PC-3 (cell line): ENCODE measurements at regions not wholly inside any gene's neighbourhood (a gene's known extent, or its start where the extent isn't known, plus 50 kb on each side); places are given as distances from the start of the nearest gene placed in this dataset.

Source experiments
- ATAC-seq: fragments of 200-7000 bp; cut with Tn5 transposase; 2 replicates; pipeline ENCODE4 v1.9.1; 2020; ENCODE audit warnings: mild to moderate bottlenecking, moderate library complexity
- BruUV-seq: library from RNA; stranded (reverse); fragments of 400-500 nt; replicated peaks from 2 replicates; lab custom pipeline; 2021; lab: Mats Ljungman, UMichigan
- CTCF ChIA-PET: fragments of 300-600 bp; sonication (Branson Sonifier 250); formaldehyde crosslinking; loops from one replicate; lab custom pipeline; 2022; ENCODE audit warnings: antibody characterized with exemption; lab: Charles Lee
- POLR2A ChIA-PET: fragments of 300-600 bp; sonication (Branson Sonifier 250); formaldehyde crosslinking; loops from one replicate; lab custom pipeline; 2022; ENCODE audit warnings: antibody characterized with exemption; ENCODE audit not compliant: unreplicated experiment; lab: Charles Lee
- DNase-seq: peaks from one replicate; pipeline ENCODE4 v3.0.0-alpha.2; 2015
- H2AFZ ChIP-seq: fragments of 300-600 bp; sonication (generic); 2 replicates; pipeline ENCODE4 v1.6.0; 2016; ENCODE audit warnings: antibody characterized with exemption, low read length
- H3F3A ChIP-seq: fragments of 300-600 bp; sonication (generic); one replicate; pipeline ENCODE4 v1.6.0; 2017; ENCODE audit warnings: antibody characterized with exemption, low read length, control low read depth, mild to moderate bottlenecking; ENCODE audit not compliant: unreplicated experiment
- H3K27ac ChIP-seq: fragments of 300-600 bp; sonication (generic); 2 replicates; pipeline ENCODE4 v1.5.1; 2016; ENCODE audit warnings: mild to moderate bottlenecking, low read length
- H3K27me3 ChIP-seq: fragments of 300-600 bp; sonication (generic); 2 replicates; pipeline ENCODE4 v1.6.1; 2016; ENCODE audit warnings: low read length, mixed read lengths
- H3K36me3 ChIP-seq: fragments of 300-600 bp; sonication (generic); 2 replicates; pipeline ENCODE4 v1.6.1; 2016; ENCODE audit warnings: low read depth, mixed run types, low read length, mixed read lengths
- H3K4me1 ChIP-seq: fragments of 300-600 bp; sonication (generic); 2 replicates; pipeline ENCODE4 v1.5.1; 2016; ENCODE audit warnings: low read length; ENCODE audit not compliant: insufficient read depth
- H3K4me2 ChIP-seq: fragments of 300-600 bp; sonication (generic); 2 replicates; pipeline ENCODE4 v1.6.0; 2016; ENCODE audit warnings: low read length
- H3K4me3 ChIP-seq: fragments of 300-600 bp; sonication (generic); 2 replicates; pipeline ENCODE4 v1.5.1; 2016; ENCODE audit warnings: mild to moderate bottlenecking, low read length, mixed read lengths
- H3K79me2 ChIP-seq: fragments of 300-600 bp; sonication (generic); 2 replicates; pipeline ENCODE4 v1.6.1; 2017; ENCODE audit warnings: low read length, mixed read lengths
- H3K9ac ChIP-seq: fragments of 300-600 bp; sonication (generic); 2 replicates; pipeline ENCODE4 v1.6.0; 2016; ENCODE audit warnings: mild to moderate bottlenecking, low read length
- H3K9me2 ChIP-seq: fragments of 300-600 bp; sonication (generic); replicated peaks from 2 replicates; pipeline ENCODE4 v1.6.1; 2016; ENCODE audit warnings: mixed run types, low read length, mixed read lengths
- H3K9me3 ChIP-seq: fragments of 300-600 bp; sonication (generic); 2 replicates; pipeline ENCODE4 v1.6.1; 2016; ENCODE audit warnings: low read length, mixed read lengths
- H4K20me1 ChIP-seq: fragments of 300-600 bp; sonication (generic); 2 replicates; pipeline ENCODE4 v1.6.1; 2016; ENCODE audit warnings: low read length, mixed read lengths
- CTCF ChIP-seq: fragments of 300-600 bp; sonication (generic); conservative IDR thresholded peaks from 2 replicates; pipeline ENCODE4 v1.5.1; 2017; ENCODE audit warnings: antibody characterized with exemption, low read depth, mild to moderate bottlenecking, low read length
- EZH2 ChIP-seq: fragments of 300-600 bp; sonication (generic); IDR thresholded peaks from one replicate; pipeline ENCODE4 v1.6.1; 2017; ENCODE audit warnings: antibody characterized with exemption, mild to moderate bottlenecking, low read length; ENCODE audit not compliant: unreplicated experiment
- EZH2phosphoT487 ChIP-seq: fragments of 300-600 bp; sonication (generic); IDR thresholded peaks from 2 replicates; pipeline ENCODE4 v1.6.1; 2018; ENCODE audit warnings: mild to moderate bottlenecking, antibody characterized with exemption, low read length, borderline replicate concordance
- intact Hi-C: fragments of 100-400 bp; cut with micrococcal nuclease; formaldehyde crosslinking; loops from 2 replicates; pipeline ENCODE4 v1.9.0; 2023

GRCh38 chr6:112450663-112451062 is 103.5 kb downstream of the RFPL4B start:
- DNase-seq (no peak), ATAC-seq (no peak)
- Histone ChIP-seq H3K27me3 (no peaks in the 10 kb centered on the region), H3K9me3 (no peaks in the 10 kb centered on the region), H3K27ac (no peak overlapping the region), H3K4me1 (no peaks in the 10 kb centered on the region), H3K4me2 (no peak overlapping the region), H3K9me2 (no peaks in the 10 kb centered on the region), H3F3A (no peaks in the 10 kb centered on the region), H3K79me2 (no peaks in the 10 kb centered on the region), H3K4me3 (no peak overlapping the region), H3K9ac (no peak overlapping the region), H4K20me1 (no peaks in the 10 kb centered on the region), H3K36me3 (no peaks in the 10 kb centered on the region), H2AFZ (no peak overlapping the region)
- intact Hi-C loops: no loop called here
- BruUV-seq: no TSS peak
- TF ChIP-seq CTCF: no peak
- TF ChIP-seq EZH2: no peak
- TF ChIP-seq EZH2phosphoT487: no peak
- CTCF ChIA-PET: no interaction called here
- POLR2A ChIA-PET: no interaction called here

GRCh38 chr6:112457886-112458285 is 110.8 kb downstream of the RFPL4B start:
- intact Hi-C loops: no loop called here

More at GRCh38 chr6:112457886-112458285, 110.8 kb downstream of the RFPL4B start:
- no peak for TF ChIP-seq EZH2
- TF ChIP-seq CTCF: no peak
- TF ChIP-seq EZH2phosphoT487: no peak
- H3K27me3 ChIP-seq: no peaks in the 10 kb centered on the region
- H3K4me3 ChIP-seq: no peak overlapping the region
- no peak overlapping the region for H3K9ac ChIP-seq
- POLR2A ChIA-PET: no interaction called here
- H3K9me3 ChIP-seq: no peaks in the 10 kb centered on the region
- BruUV-seq: no TSS peak
- H3K4me1 ChIP-seq: no peaks in the 10 kb centered on the region
- no peak overlapping the region for H2AFZ ChIP-seq
- H3K4me2 ChIP-seq: no peak overlapping the region
- H4K20me1 ChIP-seq: no peaks in the 10 kb centered on the region
- H3K36me3 ChIP-seq: no peaks in the 10 kb centered on the region
- CTCF ChIA-PET: interaction anchor here (0.6 kb wide), 1 partner anchor 742 kb away, joined by 3 read pairs; no protein-coding TSS in a partner anchor
- no peak overlapping the region for H3K27ac ChIP-seq
- no peaks in the 10 kb centered on the region for H3K79me2 ChIP-seq
- H3K9me2 ChIP-seq: no peaks in the 10 kb centered on the region
- DNase-seq (no peak), ATAC-seq (no peak)
- H3F3A ChIP-seq: no peaks in the 10 kb centered on the region
